Sigmoid colon (tissue), 4 donors: ENCODE measurements at regions not wholly inside any gene's neighbourhood (a gene's known extent, or its start where the extent isn't known, plus 50 kb on each side); places are given as distances from the start of the nearest gene placed in this dataset.

Source experiments
- EP300 ChIP-seq, 4 donors: sonication (generic); formaldehyde crosslinking; IDR thresholded peaks; one replicate each; pipeline ENCODE4 v1.6.1; 2017; ENCODE audit warnings: antibody characterized with exemption in 4 of 4
- POLR2AphosphoS5 ChIP-seq, 4 donors: sonication (generic); formaldehyde crosslinking; IDR thresholded peaks; one replicate each; pipeline ENCODE4 v1.6.1; 2017; ENCODE audit warnings: antibody characterized with exemption in 4 of 4
- TF ChIP-seq, protein P1 (sequence below), 4 experiments: fragments of 450-650 bp in 3 of 4; fragments of 200-600 bp in 1 of 4; IDR thresholded peaks; one replicate each; pipeline ENCODE4 v1.5.1; 2016 to 2019; ENCODE audit warnings: antibody characterized with exemption in 4 of 4, mild to moderate bottlenecking in 3 of 4, moderate library complexity in 2 of 4

- TF ChIP-seq, protein P1, sequence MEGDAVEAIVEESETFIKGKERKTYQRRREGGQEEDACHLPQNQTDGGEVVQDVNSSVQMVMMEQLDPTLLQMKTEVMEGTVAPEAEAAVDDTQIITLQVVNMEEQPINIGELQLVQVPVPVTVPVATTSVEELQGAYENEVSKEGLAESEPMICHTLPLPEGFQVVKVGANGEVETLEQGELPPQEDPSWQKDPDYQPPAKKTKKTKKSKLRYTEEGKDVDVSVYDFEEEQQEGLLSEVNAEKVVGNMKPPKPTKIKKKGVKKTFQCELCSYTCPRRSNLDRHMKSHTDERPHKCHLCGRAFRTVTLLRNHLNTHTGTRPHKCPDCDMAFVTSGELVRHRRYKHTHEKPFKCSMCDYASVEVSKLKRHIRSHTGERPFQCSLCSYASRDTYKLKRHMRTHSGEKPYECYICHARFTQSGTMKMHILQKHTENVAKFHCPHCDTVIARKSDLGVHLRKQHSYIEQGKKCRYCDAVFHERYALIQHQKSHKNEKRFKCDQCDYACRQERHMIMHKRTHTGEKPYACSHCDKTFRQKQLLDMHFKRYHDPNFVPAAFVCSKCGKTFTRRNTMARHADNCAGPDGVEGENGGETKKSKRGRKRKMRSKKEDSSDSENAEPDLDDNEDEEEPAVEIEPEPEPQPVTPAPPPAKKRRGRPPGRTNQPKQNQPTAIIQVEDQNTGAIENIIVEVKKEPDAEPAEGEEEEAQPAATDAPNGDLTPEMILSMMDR (IDR thresholded peaks at IDR 0.05), result no peak
- TF ChIP-seq POLR2AphosphoS5 (IDR thresholded peaks at IDR 0.05), result no peak
- no peak for TF ChIP-seq EP300 (IDR thresholded peaks at IDR 0.05)
Measured at GRCh38 chr6:118709859-118710350, 58.5 kb upstream of the CEP85L start.
